Naive thymus-derived CD4-positive, alpha-beta T cell (primary cell): ENCODE measurements at regions not wholly inside any gene's neighbourhood (a gene's known extent, or its start where the extent isn't known, plus 50 kb on each side); places are given as distances from the start of the nearest gene placed in this dataset.

ENCODE experiments used
- ATAC-seq: fragments of 150-1000 bp; cut with Tn5 transposase; 2 replicates; pipeline ENCODE4 v1.10.0; 2021; ENCODE audit warnings: mild to moderate bottlenecking, moderate library complexity
- CTCF ChIA-PET: fragments of 350-600 bp; sonication (Branson Sonifier 250); formaldehyde crosslinking; loops from one replicate; lab custom pipeline; 2021; ENCODE audit warnings: antibody characterized with exemption; lab: Charles Lee
- POLR2A ChIA-PET: fragments of 350-600 bp; sonication (Branson Sonifier 250); formaldehyde crosslinking; loops from one replicate; lab custom pipeline; 2021; ENCODE audit warnings: antibody characterized with exemption, inconsistent platforms; lab: Charles Lee
- DNase-seq, 9 donors: peaks; one replicate each; pipeline versions ENCODE4 v3.0.0 to v3.0.0-alpha.2; 2020 to 2022; ENCODE audit warnings: mixed read lengths in 1 of 9
- H3K27ac ChIP-seq: one replicate; pipeline ENCODE4 v1.7.0; 2013; ENCODE audit warnings: mild to moderate bottlenecking, low read depth, low read length, moderate library complexity
- H3K27me3 ChIP-seq, 2 donors: one replicate each; pipeline ENCODE4 v1.7.0; 2013; ENCODE audit warnings: low read length in 2 of 2, mild to moderate bottlenecking in 2 of 2, moderate library complexity in 2 of 2; ENCODE audit not compliant: control insufficient read depth in 2 of 2, insufficient read depth in 2 of 2
- H3K36me3 ChIP-seq, 3 experiments: 1 replicate in 2 of 3; 2 replicates in 1 of 3; pipeline ENCODE4 v1.7.0; 2013; ENCODE audit warnings: low read length in 3 of 3, mild to moderate bottlenecking in 3 of 3, moderate library complexity in 1 of 3; ENCODE audit not compliant: insufficient read depth in 3 of 3, control insufficient read depth in 2 of 3
- H3K4me1 ChIP-seq, 2 donors: one replicate each; pipeline ENCODE4 v1.7.0; 2013; ENCODE audit warnings: low read length in 2 of 2, mild to moderate bottlenecking in 2 of 2, moderate library complexity in 1 of 2; ENCODE audit not compliant: control insufficient read depth in 2 of 2, insufficient read depth in 2 of 2
- H3K4me3 ChIP-seq: 2 replicates; pipeline ENCODE4 v1.7.0; 2013; ENCODE audit warnings: mild to moderate bottlenecking, low read length
- H3K9me3 ChIP-seq, 3 experiments: 1 replicate in 2 of 3; 2 replicates in 1 of 3; pipeline ENCODE4 v1.7.0; 2013; ENCODE audit warnings: low read length in 3 of 3; ENCODE audit not compliant: control insufficient read depth in 2 of 3
- H3K27ac Mint-ChIP-seq, 9 donors: one replicate each; pipeline ENCODE4 v1.8.0; 2020 to 2022; ENCODE audit warnings: mixed read lengths in 9 of 9, mild to moderate bottlenecking in 8 of 9, moderate library complexity in 5 of 9, inconsistent platforms in 2 of 9
- H3K27me3 Mint-ChIP-seq, 5 donors: one replicate each; pipeline ENCODE4 v1.8.0; 2021 to 2022; ENCODE audit warnings: mixed read lengths in 5 of 5, mild to moderate bottlenecking in 1 of 5
- H3K36me3 Mint-ChIP-seq, 5 donors: one replicate each; pipeline ENCODE4 v1.8.0; 2020 to 2022; ENCODE audit warnings: mixed read lengths in 5 of 5, mild to moderate bottlenecking in 3 of 5, inconsistent platforms in 1 of 5
- H3K4me1 Mint-ChIP-seq, 7 donors: one replicate each; pipeline ENCODE4 v1.8.0; 2020 to 2022; ENCODE audit warnings: mixed read lengths in 7 of 7, mild to moderate bottlenecking in 3 of 7, inconsistent platforms in 1 of 7
- H3K4me3 Mint-ChIP-seq, 10 donors: one replicate each; pipeline ENCODE4 v1.8.0; 2020 to 2022; ENCODE audit warnings: mild to moderate bottlenecking in 10 of 10, mixed read lengths in 10 of 10, moderate library complexity in 6 of 10, inconsistent platforms in 2 of 10
- H3K9me3 Mint-ChIP-seq, 11 donors: one replicate each; pipeline ENCODE4 v1.8.0; 2020 to 2022; ENCODE audit warnings: mixed read lengths in 11 of 11, mild to moderate bottlenecking in 4 of 11, inconsistent platforms in 1 of 11, moderate library complexity in 1 of 11
- intact Hi-C, 2 donors: fragments of 100-400 bp; cut with micrococcal nuclease; formaldehyde crosslinking; loops; one replicate each; pipeline ENCODE4 v1.15.1; 2023

GRCh38 chr5:3050863-3051262 lies 299.4 kb upstream of the IRX2 start:
- DNase-seq (no peak), ATAC-seq (no peak)
- H3K4me1 ChIP-seq: no peaks in the 10 kb centered on the region
- intact Hi-C loops: no loop called here
- Mint-ChIP-seq H3K36me3 (no peaks in the 10 kb centered on the region), H3K4me3 (no peak overlapping the region), H3K9me3 (peaks cover 0 to 12% (median 3%) of the 10 kb centered on the region in 11 donors), H3K27ac (no peak overlapping the region), H3K27me3 (peaks cover 0 to 3% (median 0%) of the 10 kb centered on the region in 5 donors), H3K4me1 (no peaks in the 10 kb centered on the region)
- H3K27me3 ChIP-seq: no peaks in the 10 kb centered on the region
- H3K36me3 ChIP-seq: no peaks in the 10 kb centered on the region
- POLR2A ChIA-PET: no interaction called here
- no peaks in the 10 kb centered on the region for H3K9me3 ChIP-seq
- CTCF ChIA-PET: no interaction called here
- no peak overlapping the region for H3K4me3 ChIP-seq
- H3K27ac ChIP-seq: no peak overlapping the region

- no peaks in the 10 kb centered on the region for H3K9me3 ChIP-seq
- Mint-ChIP-seq H3K27me3 (peaks cover 0 to 3% (median 0%) of the 10 kb centered on the region in 5 donors), H3K9me3 (peaks cover 0 to 12% (median 4%) of the 10 kb centered on the region in 11 donors), H3K4me1 (no peaks in the 10 kb centered on the region), H3K27ac (no peak overlapping the region), H3K36me3 (no peaks in the 10 kb centered on the region), H3K4me3 (no peak overlapping the region)
- DNase-seq: no peak
- H3K36me3 ChIP-seq: no peaks in the 10 kb centered on the region
- ChIA-PET POLR2A (no interaction called here), CTCF (no interaction called here)
- H3K4me1 ChIP-seq: no peaks in the 10 kb centered on the region
- H3K4me3 ChIP-seq: no peak overlapping the region
- intact Hi-C loops: no loop called here
- no peaks in the 10 kb centered on the region for H3K27me3 ChIP-seq
- H3K27ac ChIP-seq: no peak overlapping the region
- ATAC-seq: no peak
These were observed 297.8 kb upstream of the IRX2 start for GRCh38 chr5:3049261-3049660.

- intact Hi-C loops: no loop called here
- Mint-ChIP-seq H3K27me3 (peaks cover 0 to 7% (median 0%) of the 10 kb centered on the region in 5 donors), H3K4me3 (no peak overlapping the region), H3K36me3 (no peaks in the 10 kb centered on the region), H3K4me1 (no peaks in the 10 kb centered on the region), H3K9me3 (peaks cover 0 to 18% (median 6%) of the 10 kb centered on the region in 11 donors), H3K27ac (no peak overlapping the region)
- Histone ChIP-seq H3K9me3 (no peaks in the 10 kb centered on the region), H3K27ac (no peak overlapping the region), H3K4me3 (no peak overlapping the region), H3K36me3 (no peaks in the 10 kb centered on the region), H3K4me1 (no peaks in the 10 kb centered on the region), H3K27me3 (no peaks in the 10 kb centered on the region)
- POLR2A ChIA-PET: no interaction called here
- ATAC-seq: no peak
- no peak for DNase-seq
- CTCF ChIA-PET: no interaction called here
These were observed 295.8 kb upstream of the IRX2 start for GRCh38 chr5:3047212-3047774.

- H3K9me3 Mint-ChIP-seq: peaks cover 0 to 18% (median 5%) of the 10 kb centered on the region in 11 donors
- H3K4me1 ChIP-seq: no peaks in the 10 kb centered on the region
- no peak overlapping the region for H3K27ac ChIP-seq
- peaks cover 0 to 7% (median 0%) of the 10 kb centered on the region in 5 donors for H3K27me3 Mint-ChIP-seq
- intact Hi-C loops: no loop called here
- H3K4me3 ChIP-seq: no peak overlapping the region
- no peak overlapping the region for H3K27ac Mint-ChIP-seq
- POLR2A ChIA-PET: no interaction called here
- H3K4me3 Mint-ChIP-seq: no peak overlapping the region
- H3K36me3 Mint-ChIP-seq: no peaks in the 10 kb centered on the region
- H3K9me3 ChIP-seq: no peaks in the 10 kb centered on the region
- H3K27me3 ChIP-seq: no peaks in the 10 kb centered on the region
- no peaks in the 10 kb centered on the region for H3K4me1 Mint-ChIP-seq
- no peak for DNase-seq
- CTCF ChIA-PET: no interaction called here
- ATAC-seq: no peak
- H3K36me3 ChIP-seq: no peaks in the 10 kb centered on the region
These were observed 292.1 kb upstream of the IRX2 start for GRCh38 chr5:3043600-3043999.

- no peak overlapping the region for H3K27ac Mint-ChIP-seq
- H3K4me3 Mint-ChIP-seq: no peak overlapping the region
- Histone ChIP-seq H3K27ac (no peak overlapping the region), H3K36me3 (no peaks in the 10 kb centered on the region), H3K4me3 (no peak overlapping the region), H3K9me3 (peaks cover 0 to 2% (median 0%) of the 10 kb centered on the region in 3 experiments), H3K27me3 (no peaks in the 10 kb centered on the region), H3K4me1 (no peaks in the 10 kb centered on the region)
- ATAC-seq (no peak), DNase-seq (no peak)
- ChIA-PET POLR2A (no interaction called here), CTCF (no interaction called here)
- no peaks in the 10 kb centered on the region for H3K36me3 Mint-ChIP-seq
- H3K27me3 Mint-ChIP-seq: peaks cover 0 to 7% (median 0%) of the 10 kb centered on the region in 5 donors
- peaks cover 0 to 16% (median 5%) of the 10 kb centered on the region in 11 donors for H3K9me3 Mint-ChIP-seq
- intact Hi-C loops: no loop called here
- H3K4me1 Mint-ChIP-seq: no peaks in the 10 kb centered on the region
These were observed 289.5 kb upstream of the IRX2 start for GRCh38 chr5:3041001-3041400.

- intact Hi-C loops: no loop called here
- Histone ChIP-seq H3K4me1 (no peaks in the 10 kb centered on the region), H3K4me3 (no peak overlapping the region), H3K36me3 (no peaks in the 10 kb centered on the region), H3K9me3 (peaks cover 0 to 5% (median 0%) of the 10 kb centered on the region in 3 experiments), H3K27me3 (no peaks in the 10 kb centered on the region), H3K27ac (no peak overlapping the region)
- Mint-ChIP-seq H3K9me3 (peaks cover 0 to 18% (median 0%) of the 10 kb centered on the region in 11 donors), H3K27me3 (no peaks in the 10 kb centered on the region), H3K36me3 (no peaks in the 10 kb centered on the region), H3K4me3 (no peak overlapping the region), H3K4me1 (no peaks in the 10 kb centered on the region), H3K27ac (no peak overlapping the region)
- DNase-seq (no peak), ATAC-seq (no peak)
- ChIA-PET CTCF (no interaction called here), POLR2A (no interaction called here)
These were observed 284.7 kb upstream of the IRX2 start for GRCh38 chr5:3036041-3036788.

- no peak for DNase-seq
- H3K27ac Mint-ChIP-seq: no peak overlapping the region
- intact Hi-C loops: no loop called here
- peaks cover 0 to 18% (median 0%) of the 10 kb centered on the region in 11 donors for H3K9me3 Mint-ChIP-seq
- Histone ChIP-seq H3K36me3 (no peaks in the 10 kb centered on the region), H3K4me1 (no peaks in the 10 kb centered on the region), H3K4me3 (no peak overlapping the region), H3K27me3 (no peaks in the 10 kb centered on the region), H3K27ac (no peak overlapping the region), H3K9me3 (peaks cover 0 to 5% (median 0%) of the 10 kb centered on the region in 3 experiments)
- no peak overlapping the region for H3K4me3 Mint-ChIP-seq
- no peaks in the 10 kb centered on the region for H3K27me3 Mint-ChIP-seq
- ATAC-seq: no peak
- CTCF ChIA-PET: no interaction called here
- POLR2A ChIA-PET: no interaction called here
- H3K36me3 Mint-ChIP-seq: no peaks in the 10 kb centered on the region
- no peaks in the 10 kb centered on the region for H3K4me1 Mint-ChIP-seq
These were observed 284.0 kb upstream of the IRX2 start for GRCh38 chr5:3035452-3035851.
